H9 (cell line): ENCODE measurements at regions not wholly inside any gene's neighbourhood (a gene's known extent, or its start where the extent isn't known, plus 50 kb on each side); places are given as distances from the start of the nearest gene placed in this dataset.

Experiments used
- DNase-seq: peaks from one replicate; pipeline ENCODE4 v3.0.0-alpha.2; 2017
- H2AFZ ChIP-seq: one replicate; pipeline ENCODE4 v1.6.1; 2013; ENCODE audit warnings: mild to moderate bottlenecking, low read length, control low read depth, moderate library complexity
- H2AK5ac ChIP-seq: 2 replicates; pipeline ENCODE4 v1.6.1; 2013; ENCODE audit warnings: low read length, control low read depth, mixed read lengths; ENCODE audit not compliant: insufficient read length
- H2BK120ac ChIP-seq: one replicate; pipeline ENCODE4 v1.6.1; 2013; ENCODE audit warnings: low read depth, mild to moderate bottlenecking, low read length, control low read depth, inconsistent platforms; ENCODE audit not compliant: poor library complexity, severe bottlenecking
- H2BK12ac ChIP-seq: 2 replicates; pipeline ENCODE4 v1.6.1; 2013; ENCODE audit warnings: low read length, control low read depth, mixed read lengths, low read depth; ENCODE audit not compliant: insufficient read length
- H2BK15ac ChIP-seq: 2 replicates; pipeline ENCODE4 v1.6.1; 2013; ENCODE audit warnings: low read depth, low read length, control low read depth
- H2BK20ac ChIP-seq: one replicate; pipeline ENCODE4 v1.6.1; 2013; ENCODE audit warnings: low read depth, mild to moderate bottlenecking, low read length, control low read depth, inconsistent platforms; ENCODE audit not compliant: poor library complexity, severe bottlenecking
- H2BK5ac ChIP-seq: 2 replicates; pipeline ENCODE4 v1.6.1; 2013; ENCODE audit warnings: low read length, control low read depth, mixed read lengths; ENCODE audit not compliant: insufficient read length
- H3K14ac ChIP-seq: 2 replicates; pipeline ENCODE4 v1.6.1; 2013; ENCODE audit warnings: low read length, control low read depth; ENCODE audit not compliant: insufficient read depth
- H3K18ac ChIP-seq: 2 replicates; pipeline ENCODE4 v1.6.1; 2013; ENCODE audit warnings: low read depth, mild to moderate bottlenecking, mixed read lengths, low read length, control low read depth; ENCODE audit not compliant: insufficient read length
- H3K23ac ChIP-seq: 2 replicates; pipeline ENCODE4 v1.6.1; 2013; ENCODE audit warnings: low read length, control low read depth, mixed read lengths, low read depth; ENCODE audit not compliant: insufficient read length
- H3K23me2 ChIP-seq: 2 replicates; pipeline ENCODE4 v1.6.1; 2013; ENCODE audit warnings: low read depth, mild to moderate bottlenecking, mixed read lengths, low read length, control low read depth; ENCODE audit not compliant: insufficient read length, poor library complexity, severe bottlenecking
- H3K27ac ChIP-seq: 2 replicates; pipeline ENCODE4 v1.5.1; 2013; ENCODE audit warnings: low read length, control low read depth, mixed read lengths, low read depth; ENCODE audit not compliant: insufficient read length
- H3K27me3 ChIP-seq: 2 replicates; pipeline ENCODE4 v1.6.1; 2013; ENCODE audit warnings: low read length, control low read depth, inconsistent platforms; ENCODE audit not compliant: insufficient read depth
- H3K4ac ChIP-seq: 2 replicates; pipeline ENCODE4 v1.6.1; 2013; ENCODE audit warnings: low read depth, mild to moderate bottlenecking, control low read depth, inconsistent platforms, low read length, moderate library complexity
- H3K4me1 ChIP-seq: 2 replicates; pipeline ENCODE4 v1.6.1; 2013; ENCODE audit warnings: low read length, control low read depth, inconsistent platforms; ENCODE audit not compliant: insufficient read depth
- H3K4me2 ChIP-seq: 2 replicates; pipeline ENCODE4 v1.6.1; 2013; ENCODE audit warnings: low read length, control low read depth, mixed read lengths; ENCODE audit not compliant: insufficient read length, insufficient read depth
- H3K56ac ChIP-seq: 2 replicates; pipeline ENCODE4 v1.6.1; 2013; ENCODE audit warnings: low read depth, mild to moderate bottlenecking, mixed read lengths, low read length, control low read depth; ENCODE audit not compliant: insufficient read length
- H3K79me1 ChIP-seq: 2 replicates; pipeline ENCODE4 v1.6.1; 2013; ENCODE audit warnings: low read depth, mild to moderate bottlenecking, moderate library complexity, low read length, control low read depth, inconsistent platforms; ENCODE audit not compliant: insufficient read depth, poor library complexity, severe bottlenecking
- H3K79me2 ChIP-seq: 2 replicates; pipeline ENCODE4 v1.6.1; 2013; ENCODE audit warnings: low read length, control low read depth, inconsistent platforms; ENCODE audit not compliant: insufficient read depth
- H3K9ac ChIP-seq: 2 replicates; pipeline ENCODE4 v1.6.1; 2013; ENCODE audit warnings: low read length, control low read depth, mixed read lengths; ENCODE audit not compliant: insufficient read length; ENCODE audit errors: extremely low read depth
- H3K9me3 ChIP-seq: one replicate; pipeline ENCODE4 v1.6.1; 2013; ENCODE audit warnings: low read depth, low read length, inconsistent platforms; ENCODE audit not compliant: control insufficient read depth
- H3T11ph ChIP-seq: one replicate; pipeline ENCODE4 v1.6.1; 2013; ENCODE audit warnings: mild to moderate bottlenecking, low read length, control low read depth, inconsistent platforms
- H4K20me1 ChIP-seq: one replicate; pipeline ENCODE4 v1.6.1; 2013; ENCODE audit not compliant: control insufficient read depth, insufficient read length, insufficient read depth
- H4K5ac ChIP-seq: 2 replicates; pipeline ENCODE4 v1.6.1; 2013; ENCODE audit warnings: low read depth, mild to moderate bottlenecking, mixed read lengths, low read length, control low read depth; ENCODE audit not compliant: insufficient read length
- H4K8ac ChIP-seq: replicated peaks from 2 replicates; pipeline ENCODE4 v1.6.1; 2013; ENCODE audit warnings: low read length, control low read depth, mixed read lengths, low read depth; ENCODE audit not compliant: insufficient read length
- H4K91ac ChIP-seq: 2 replicates; pipeline ENCODE4 v1.6.1; 2013; ENCODE audit warnings: low read depth, mild to moderate bottlenecking, moderate library complexity, mixed read lengths, low read length, control low read depth; ENCODE audit not compliant: insufficient read length
- H3K27ac Mint-ChIP-seq, 3 experiments: 2 replicates in 2 of 3; 3 replicates in 1 of 3; pipeline ENCODE4 v1.8.0; 2020 to 2021; ENCODE audit warnings: mixed read lengths in 3 of 3, mild to moderate bottlenecking in 1 of 3, moderate library complexity in 1 of 3
- H3K27me3 Mint-ChIP-seq: 2 replicates; pipeline ENCODE4 v1.8.0; 2021; ENCODE audit warnings: low read depth, mild to moderate bottlenecking, moderate library complexity, mixed read lengths
- H3K36me3 Mint-ChIP-seq, 3 experiments: 2 replicates in 2 of 3; 3 replicates in 1 of 3; pipeline ENCODE4 v1.8.0; 2020 to 2021; ENCODE audit warnings: low read depth in 3 of 3, mixed read lengths in 3 of 3; ENCODE audit not compliant: insufficient read depth in 1 of 3
- H3K4me1 Mint-ChIP-seq, 2 experiments: 2 replicates each; pipeline ENCODE4 v1.8.0; 2020; ENCODE audit warnings: mixed read lengths in 2 of 2
- H3K4me3 Mint-ChIP-seq, 2 experiments: 2 replicates in 1 of 2; 3 replicates in 1 of 2; pipeline ENCODE4 v1.8.0; 2020 to 2021; ENCODE audit warnings: mild to moderate bottlenecking in 2 of 2, mixed read lengths in 2 of 2, moderate library complexity in 1 of 2
- H3K9me3 Mint-ChIP-seq, 2 experiments: 2 replicates in 1 of 2; 3 replicates in 1 of 2; pipeline ENCODE4 v1.8.0; 2020; ENCODE audit warnings: mild to moderate bottlenecking in 2 of 2, mixed read lengths in 2 of 2, moderate library complexity in 1 of 2
- WGBS: extraction: QIAGEN DNeasy Blood & Tissue Kit; methylation state at CpG from one replicate; pipeline ENCODE4 v1.1.7; 2013; ENCODE audit warnings: missing lambda C conversion rate, low lambda C conversion rate, mixed read lengths; ENCODE audit not compliant: insufficient read length; ENCODE audit errors: extremely low coverage; 5-methylcytosine and 5-hydroxymethylcytosine counted together
- TF ChIP-seq, protein P1 (sequence below): fragments of 200-600 bp; sonication (generic); conservative IDR thresholded peaks from 3 replicates; pipeline ENCODE4 v1.8.0; 2021; ENCODE audit warnings: antibody characterized with exemption, mild to moderate bottlenecking

DNA sequence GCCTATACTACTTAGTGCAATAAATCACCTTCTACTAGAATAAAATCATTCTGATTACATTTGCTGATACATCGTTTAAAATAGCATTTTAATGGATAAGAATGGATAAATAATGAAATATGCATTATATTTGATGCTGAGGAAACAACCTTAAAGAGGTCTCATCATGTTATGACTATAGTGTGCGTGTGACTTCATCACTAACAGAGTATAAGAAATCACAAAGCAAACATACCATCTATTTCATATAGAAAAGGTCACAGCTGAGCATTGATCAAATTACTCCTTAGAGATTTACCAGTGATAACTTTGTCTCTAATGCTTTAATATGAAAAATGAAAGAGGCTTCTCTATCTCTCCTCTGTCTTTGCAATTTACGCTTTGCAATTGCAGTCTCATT lies 1620.3 kb upstream of the SLC10A2 start:
- H2BK5ac ChIP-seq = no peak overlapping the region
- no peak overlapping the region for H4K5ac ChIP-seq
- Mint-ChIP-seq H3K36me3 (no peaks in the 10 kb centered on the region), H3K9me3 (no peaks in the 10 kb centered on the region), H3K4me1 (no peaks in the 10 kb centered on the region), H3K27ac (no peak overlapping the region), H3K4me3 (no peak overlapping the region), H3K27me3 (no peaks in the 10 kb centered on the region)
- no peaks in the 10 kb centered on the region for H3K23me2 ChIP-seq
- no peak overlapping the region for H3K56ac ChIP-seq
- no peak overlapping the region for H2BK12ac ChIP-seq
- no peak overlapping the region for H2BK20ac ChIP-seq
- H3K79me1 ChIP-seq = no peaks in the 10 kb centered on the region
- no peak overlapping the region for H2BK120ac ChIP-seq
- no peak overlapping the region for H3K4ac ChIP-seq
- no peaks in the 10 kb centered on the region for H3K9me3 ChIP-seq
- no peak overlapping the region for H3K18ac ChIP-seq
- H2BK15ac ChIP-seq = no peak overlapping the region
- no peaks in the 10 kb centered on the region for H3K27me3 ChIP-seq
- H3K23ac ChIP-seq = no peak overlapping the region
- H2AK5ac ChIP-seq = no peak overlapping the region
- H2AFZ ChIP-seq = no peak overlapping the region
- H3K4me2 ChIP-seq = no peak overlapping the region
- no CpG with 5 or more reads among the region's 3 CpGs for WGBS
- no peak overlapping the region for H4K8ac ChIP-seq
- H3K4me1 ChIP-seq = no peaks in the 10 kb centered on the region
- TF ChIP-seq, protein P1, sequence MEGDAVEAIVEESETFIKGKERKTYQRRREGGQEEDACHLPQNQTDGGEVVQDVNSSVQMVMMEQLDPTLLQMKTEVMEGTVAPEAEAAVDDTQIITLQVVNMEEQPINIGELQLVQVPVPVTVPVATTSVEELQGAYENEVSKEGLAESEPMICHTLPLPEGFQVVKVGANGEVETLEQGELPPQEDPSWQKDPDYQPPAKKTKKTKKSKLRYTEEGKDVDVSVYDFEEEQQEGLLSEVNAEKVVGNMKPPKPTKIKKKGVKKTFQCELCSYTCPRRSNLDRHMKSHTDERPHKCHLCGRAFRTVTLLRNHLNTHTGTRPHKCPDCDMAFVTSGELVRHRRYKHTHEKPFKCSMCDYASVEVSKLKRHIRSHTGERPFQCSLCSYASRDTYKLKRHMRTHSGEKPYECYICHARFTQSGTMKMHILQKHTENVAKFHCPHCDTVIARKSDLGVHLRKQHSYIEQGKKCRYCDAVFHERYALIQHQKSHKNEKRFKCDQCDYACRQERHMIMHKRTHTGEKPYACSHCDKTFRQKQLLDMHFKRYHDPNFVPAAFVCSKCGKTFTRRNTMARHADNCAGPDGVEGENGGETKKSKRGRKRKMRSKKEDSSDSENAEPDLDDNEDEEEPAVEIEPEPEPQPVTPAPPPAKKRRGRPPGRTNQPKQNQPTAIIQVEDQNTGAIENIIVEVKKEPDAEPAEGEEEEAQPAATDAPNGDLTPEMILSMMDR = no peak
- no peak overlapping the region for H3K9ac ChIP-seq
- no peak overlapping the region for H3K27ac ChIP-seq
- no peak for DNase-seq
- H3K14ac ChIP-seq = no peak overlapping the region
- H3T11ph ChIP-seq = no peak overlapping the region
- no peaks in the 10 kb centered on the region for H4K20me1 ChIP-seq
- H3K79me2 ChIP-seq = no peaks in the 10 kb centered on the region
- H4K91ac ChIP-seq = no peak overlapping the region
